ENCODE measurements at regions not wholly inside any gene's neighbourhood (a gene's known extent, or its start where the extent isn't known, plus 50 kb on each side); places are given as distances from the start of the nearest gene placed in this dataset.

DNA sequence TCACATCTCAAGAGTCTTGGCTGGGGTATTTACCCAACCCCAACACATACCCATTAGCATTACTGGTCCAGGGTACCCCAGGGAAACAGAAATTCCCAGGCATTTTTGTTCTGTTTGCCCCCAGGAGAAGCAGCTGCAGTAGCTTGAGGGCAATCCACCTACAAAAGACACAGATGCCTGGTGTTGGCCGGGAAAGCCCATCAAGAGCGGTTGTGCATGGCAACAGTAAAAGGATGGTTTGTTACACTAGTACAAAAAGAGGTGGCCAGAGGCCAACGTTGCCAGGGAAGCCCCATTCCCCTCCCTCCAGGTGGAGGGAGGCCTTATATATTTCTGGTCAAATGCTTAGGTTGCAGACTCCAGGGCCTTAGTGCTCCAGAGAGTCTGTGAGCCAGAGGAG, 637.8 kb downstream of the BCOR start:
- TF ChIP-seq EZH2 (IDR thresholded peaks at IDR 0.05; ENCODE audit: insufficient read depth, poor library complexity, severe bottlenecking) = no peak
- no peak for TF ChIP-seq EZH2phosphoT487 (IDR thresholded peaks at IDR 0.05; ENCODE audit: insufficient read depth, low read depth)
